GM12878 (cell line): ENCODE measurements at regions not wholly inside any gene's neighbourhood (a gene's known extent, or its start where the extent isn't known, plus 50 kb on each side); places are given as distances from the start of the nearest gene placed in this dataset.

Source experiments
- ATAC-seq: fragments of 200-7000 bp; cut with Tn5 transposase; 3 replicates; pipeline ENCODE4 v1.9.1; 2020; ENCODE audit warnings: mild to moderate bottlenecking, moderate library complexity
- BruUV-seq: library from RNA; stranded (reverse); fragments of 400-500 nt; replicated peaks from 2 replicates; lab custom pipeline; 2021; lab: Mats Ljungman, UMichigan
- CTCF ChIA-PET: fragments of 300-600 bp; sonication (Branson Sonifier 250); formaldehyde crosslinking; extraction: SDS; loops from one replicate; lab custom pipeline; 2021; ENCODE audit warnings: inconsistent platforms; lab: Yijun Ruan, JAX
- POLR2A ChIA-PET: fragments of 350-600 bp; formaldehyde crosslinking; extraction: SDS; loops from one replicate; lab custom pipeline; 2021; ENCODE audit warnings: inconsistent platforms; lab: Charles Lee
- RAD21 ChIA-PET: fragments of 300-600 bp; sonication (Branson Sonifier 250); formaldehyde crosslinking; loops from one replicate; lab custom pipeline; 2023; ENCODE audit warnings: antibody characterized with exemption; ENCODE audit not compliant: unreplicated experiment; lab: Charles Lee
- SMC1A ChIA-PET: fragments of 300-600 bp; sonication (Branson Sonifier 250); formaldehyde crosslinking; loops from one replicate; lab custom pipeline; 2023; ENCODE audit not compliant: unreplicated experiment, uncharacterized antibody; lab: Charles Lee
- DNase-seq: peaks from one replicate; pipeline ENCODE4 v3.0.0-alpha.2; 2011; ENCODE audit warnings: low read depth, low spot score
- FAIRE-seq: peaks from 3 replicates; lab custom pipeline; 2011; peaks lifted over from hg19 to GRCh38; lab: Jason Lieb, UNC
- H2AFZ ChIP-seq: 2 replicates; pipeline ENCODE4 v1.6.0; 2011; ENCODE audit warnings: low read depth, low read length, control low read depth; ENCODE audit not compliant: control insufficient read depth
- H3K27ac ChIP-seq: 2 replicates; pipeline ENCODE4 v1.5.1; 2011; ENCODE audit warnings: control low read depth; ENCODE audit not compliant: control insufficient read depth, insufficient read depth
- H3K27me3 ChIP-seq, 2 experiments: replicated peaks in 1 of 2; 2 replicates each; pipeline versions ENCODE4 v1.6.0 to v1.6.1; 2011; ENCODE audit warnings: low read length in 1 of 2; ENCODE audit not compliant: control insufficient read depth in 2 of 2, insufficient read depth in 2 of 2
- H3K36me3 ChIP-seq, 2 experiments: 2 replicates each; pipeline ENCODE4 v1.5.1; 2011; ENCODE audit warnings: low read length in 1 of 2; ENCODE audit not compliant: control insufficient read depth in 2 of 2, insufficient read depth in 2 of 2
- H3K4me1 ChIP-seq: 2 replicates; pipeline ENCODE4 v1.6.1; 2011; ENCODE audit warnings: mild to moderate bottlenecking, low read length, moderate library complexity, mixed read lengths; ENCODE audit not compliant: control insufficient read depth, insufficient read depth
- H3K4me2 ChIP-seq: 2 replicates; pipeline ENCODE4 v1.6.0; 2011; ENCODE audit warnings: control low read depth; ENCODE audit not compliant: control insufficient read depth, insufficient read depth
- H3K4me3 ChIP-seq: fragments of 200-600 bp; sonication (generic); 2 replicates; pipeline ENCODE4 v1.5.1; 2016
- H3K79me2 ChIP-seq: 2 replicates; pipeline ENCODE4 v1.6.0; 2011; ENCODE audit warnings: low read length; ENCODE audit not compliant: control insufficient read depth, insufficient read depth
- H3K9ac ChIP-seq: 2 replicates; pipeline ENCODE4 v1.8.0; 2011; ENCODE audit warnings: low read length, control low read depth, mixed read lengths; ENCODE audit not compliant: control insufficient read depth, insufficient read depth
- H3K9me3 ChIP-seq: replicated peaks from 3 replicates; pipeline ENCODE4 v1.5.1; 2011; ENCODE audit warnings: mild to moderate bottlenecking, low read length; ENCODE audit not compliant: control insufficient read depth, insufficient read depth
- H4K20me1 ChIP-seq: 2 replicates; pipeline ENCODE4 v1.6.0; 2011; ENCODE audit not compliant: control insufficient read depth, insufficient read depth
- ATF7 ChIP-seq: fragments of 450-650 bp; IDR thresholded peaks from 2 replicates; pipeline ENCODE4 v1.6.1; 2016; ENCODE audit warnings: low read depth, mild to moderate bottlenecking
- BCL11A ChIP-seq: IDR thresholded peaks from 2 replicates; pipeline ENCODE4 v1.6.1; 2011; ENCODE audit warnings: low read depth, low read length
- CREB1 ChIP-seq: IDR thresholded peaks from 2 replicates; pipeline ENCODE4 v1.6.1; 2012; ENCODE audit warnings: low read depth, mild to moderate bottlenecking, inconsistent platforms
- LARP7 ChIP-seq: fragments of 450-650 bp; IDR thresholded peaks from 2 replicates; pipeline ENCODE4 v1.6.1; 2017; ENCODE audit warnings: mild to moderate bottlenecking
- MTA2 ChIP-seq: fragments of 450-650 bp; IDR thresholded peaks from 2 replicates; pipeline ENCODE4 v1.6.1; 2016; ENCODE audit warnings: low read depth, mild to moderate bottlenecking, moderate library complexity
- MXI1 ChIP-seq: fragments of 150-350 bp; IDR thresholded peaks from 2 replicates; pipeline ENCODE4 v1.6.1; 2011; ENCODE audit warnings: low read depth, mild to moderate bottlenecking, inconsistent platforms, low read length, improper control_type of control experiment
- NBN ChIP-seq: fragments of 450-650 bp; IDR thresholded peaks from 2 replicates; pipeline ENCODE4 v1.6.1; 2016
- NFIC ChIP-seq: IDR thresholded peaks from 2 replicates; pipeline ENCODE4 v1.6.1; 2012; ENCODE audit warnings: low read depth, mild to moderate bottlenecking, inconsistent platforms, low read length, moderate library complexity
- NKRF ChIP-seq: fragments of 450-650 bp; conservative IDR thresholded peaks from 2 replicates; pipeline ENCODE4 v1.6.1; 2017; ENCODE audit warnings: mild to moderate bottlenecking, moderate library complexity
- POLR2A ChIP-seq: IDR thresholded peaks from 2 replicates; pipeline ENCODE4 v1.6.1; 2011; ENCODE audit warnings: low read depth, mild to moderate bottlenecking, low read length
- SUPT20H ChIP-seq: IDR thresholded peaks from 2 replicates; pipeline ENCODE4 v1.6.1; 2011; ENCODE audit warnings: low read depth, mild to moderate bottlenecking, low read length, moderate library complexity, borderline replicate concordance; ENCODE audit not compliant: control insufficient read depth
- TCF3 ChIP-seq: IDR thresholded peaks from 2 replicates; pipeline ENCODE4 v1.6.1; 2012; ENCODE audit warnings: low read depth, mild to moderate bottlenecking, low read length, borderline replicate concordance; ENCODE audit not compliant: insufficient read depth
- ZNF274 ChIP-seq: IDR thresholded peaks from one replicate; pipeline ENCODE4 v1.8.0; 2011; ENCODE audit not compliant: insufficient read length, insufficient read depth
- WGBS: methylation state at CpG from one replicate; pipeline ENCODE4 v1.1.6; 2016; ENCODE audit warnings: low lambda C conversion rate; ENCODE audit not compliant: insufficient replicate concordance, insufficient coverage; ENCODE audit errors: missing lambda C conversion rate; 5-methylcytosine and 5-hydroxymethylcytosine counted together
- in situ Hi-C: fragments of 300-500 bp; cut with MboI; formaldehyde crosslinking; loops from 9 replicates; pipeline ENCODE4 v1.14.3; 2018; ENCODE audit warnings: mixed read lengths
- intact Hi-C: fragments of 100-400 bp; cut with micrococcal nuclease; formaldehyde crosslinking; loops from one replicate; pipeline ENCODE4 v1.14.2; 2022; ENCODE audit not compliant: unreplicated experiment
- TF ChIP-seq, protein P1 (sequence below): IDR thresholded peaks from 2 replicates; pipeline ENCODE4 v1.6.1; 2011; ENCODE audit warnings: borderline replicate concordance, low read depth, mild to moderate bottlenecking, moderate library complexity, low read length; ENCODE audit not compliant: insufficient read depth, poor library complexity, severe bottlenecking
- TF ChIP-seq, protein P2 (sequence below): IDR thresholded peaks from 2 replicates; pipeline ENCODE4 v1.6.1; 2011; ENCODE audit warnings: mild to moderate bottlenecking, low read depth, low read length, moderate library complexity; ENCODE audit not compliant: insufficient replicate concordance
- TF ChIP-seq, protein P3 (sequence below): IDR thresholded peaks from 2 replicates; pipeline ENCODE4 v1.6.1; 2012; ENCODE audit warnings: low read length, inconsistent platforms

- Histone ChIP-seq H3K4me2 (no peak overlapping the region), H2AFZ (no peak overlapping the region), H3K27me3 (no peaks in the 10 kb centered on the region; a peak in 1 of 4 replicates), H3K79me2 (no peaks in the 10 kb centered on the region)
- BruUV-seq, result no TSS peak
- SMC1A ChIA-PET, result no interaction called here
- in situ Hi-C loops (no loop called here), intact Hi-C loops (loop anchor here (10.0 kb wide), 1 partner anchor 172 kb away; no protein-coding TSS in a partner anchor)
- WGBS, result 40% methylated on average over 8 of the region's 8 CpGs
- no peak for DNase-seq
- no peak for FAIRE-seq
- POLR2A ChIA-PET, result interaction anchor here (0.6 kb wide), 1 partner anchor 56 kb away, joined by 3 read pairs; no protein-coding TSS in a partner anchor
- TF ChIP-seq BCL11A (no peak), ZNF274 (no peak), POLR2A (no peak), NFIC (peak; percentile 67), CREB1 (no peak), NBN (0 out of 2 replicates have a peak, but pooled peaks have one; percentile 37), SUPT20H (no peak), NKRF (no peak), LARP7 (no peak), MXI1 (no peak), TCF3 (0 out of 2 replicates have a peak, but pooled peaks have one; percentile 10), ATF7 (peak; percentile 53), MTA2 (peak; percentile 32; the same call in 1 of the 2 replicates)
- TF ChIP-seq, protein P1, sequence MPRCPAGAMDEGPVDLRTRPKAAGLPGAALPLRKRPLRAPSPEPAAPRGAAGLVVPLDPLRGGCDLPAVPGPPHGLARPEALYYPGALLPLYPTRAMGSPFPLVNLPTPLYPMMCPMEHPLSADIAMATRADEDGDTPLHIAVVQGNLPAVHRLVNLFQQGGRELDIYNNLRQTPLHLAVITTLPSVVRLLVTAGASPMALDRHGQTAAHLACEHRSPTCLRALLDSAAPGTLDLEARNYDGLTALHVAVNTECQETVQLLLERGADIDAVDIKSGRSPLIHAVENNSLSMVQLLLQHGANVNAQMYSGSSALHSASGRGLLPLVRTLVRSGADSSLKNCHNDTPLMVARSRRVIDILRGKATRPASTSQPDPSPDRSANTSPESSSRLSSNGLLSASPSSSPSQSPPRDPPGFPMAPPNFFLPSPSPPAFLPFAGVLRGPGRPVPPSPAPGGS, result peak; percentile 96
- TF ChIP-seq, protein P2, sequence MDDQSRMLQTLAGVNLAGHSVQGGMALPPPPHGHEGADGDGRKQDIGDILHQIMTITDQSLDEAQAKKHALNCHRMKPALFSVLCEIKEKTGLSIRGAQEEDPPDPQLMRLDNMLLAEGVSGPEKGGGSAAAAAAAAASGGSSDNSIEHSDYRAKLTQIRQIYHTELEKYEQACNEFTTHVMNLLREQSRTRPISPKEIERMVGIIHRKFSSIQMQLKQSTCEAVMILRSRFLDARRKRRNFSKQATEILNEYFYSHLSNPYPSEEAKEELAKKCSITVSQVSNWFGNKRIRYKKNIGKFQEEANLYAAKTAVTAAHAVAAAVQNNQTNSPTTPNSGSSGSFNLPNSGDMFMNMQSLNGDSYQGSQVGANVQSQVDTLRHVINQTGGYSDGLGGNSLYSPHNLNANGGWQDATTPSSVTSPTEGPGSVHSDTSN, result peak; percentile 17
- TF ChIP-seq, protein P3, sequence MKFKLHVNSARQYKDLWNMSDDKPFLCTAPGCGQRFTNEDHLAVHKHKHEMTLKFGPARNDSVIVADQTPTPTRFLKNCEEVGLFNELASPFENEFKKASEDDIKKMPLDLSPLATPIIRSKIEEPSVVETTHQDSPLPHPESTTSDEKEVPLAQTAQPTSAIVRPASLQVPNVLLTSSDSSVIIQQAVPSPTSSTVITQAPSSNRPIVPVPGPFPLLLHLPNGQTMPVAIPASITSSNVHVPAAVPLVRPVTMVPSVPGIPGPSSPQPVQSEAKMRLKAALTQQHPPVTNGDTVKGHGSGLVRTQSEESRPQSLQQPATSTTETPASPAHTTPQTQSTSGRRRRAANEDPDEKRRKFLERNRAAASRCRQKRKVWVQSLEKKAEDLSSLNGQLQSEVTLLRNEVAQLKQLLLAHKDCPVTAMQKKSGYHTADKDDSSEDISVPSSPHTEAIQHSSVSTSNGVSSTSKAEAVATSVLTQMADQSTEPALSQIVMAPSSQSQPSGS, result 0 out of 2 replicates have a peak, but pooled peaks have one; percentile 50
- TF ChIP-seq, all 136 proteins: peak for 8
- RAD21 ChIA-PET, result no interaction called here
- no peaks in the 10 kb centered on the region for H3K4me1 ChIP-seq
- H3K27ac ChIP-seq, result no peak overlapping the region
- no peaks in the 10 kb centered on the region for H3K36me3 ChIP-seq
- no peak overlapping the region for H3K4me3 ChIP-seq
- ATAC-seq, result peak; percentile 36; the same call in 2 of the 3 replicates
- no peaks in the 10 kb centered on the region for H3K9me3 ChIP-seq
- CTCF ChIA-PET, result no interaction called here
- H3K9ac ChIP-seq, result no peak overlapping the region
- no peaks in the 10 kb centered on the region for H4K20me1 ChIP-seq
Observed at GRCh38 chr21:35942211-35943144, 117.8 kb downstream of the SETD4 start.
